GM18526 (cell line): ENCODE measurements at regions not wholly inside any gene's neighbourhood (a gene's known extent, or its start where the extent isn't known, plus 50 kb on each side); places are given as distances from the start of the nearest gene placed in this dataset.

Experiments used
- POLR2A ChIP-seq: IDR thresholded peaks from 3 replicates; pipeline ENCODE4 v1.6.1; 2011; ENCODE audit not compliant: insufficient read length; ENCODE audit errors: extremely low read depth

DNA sequence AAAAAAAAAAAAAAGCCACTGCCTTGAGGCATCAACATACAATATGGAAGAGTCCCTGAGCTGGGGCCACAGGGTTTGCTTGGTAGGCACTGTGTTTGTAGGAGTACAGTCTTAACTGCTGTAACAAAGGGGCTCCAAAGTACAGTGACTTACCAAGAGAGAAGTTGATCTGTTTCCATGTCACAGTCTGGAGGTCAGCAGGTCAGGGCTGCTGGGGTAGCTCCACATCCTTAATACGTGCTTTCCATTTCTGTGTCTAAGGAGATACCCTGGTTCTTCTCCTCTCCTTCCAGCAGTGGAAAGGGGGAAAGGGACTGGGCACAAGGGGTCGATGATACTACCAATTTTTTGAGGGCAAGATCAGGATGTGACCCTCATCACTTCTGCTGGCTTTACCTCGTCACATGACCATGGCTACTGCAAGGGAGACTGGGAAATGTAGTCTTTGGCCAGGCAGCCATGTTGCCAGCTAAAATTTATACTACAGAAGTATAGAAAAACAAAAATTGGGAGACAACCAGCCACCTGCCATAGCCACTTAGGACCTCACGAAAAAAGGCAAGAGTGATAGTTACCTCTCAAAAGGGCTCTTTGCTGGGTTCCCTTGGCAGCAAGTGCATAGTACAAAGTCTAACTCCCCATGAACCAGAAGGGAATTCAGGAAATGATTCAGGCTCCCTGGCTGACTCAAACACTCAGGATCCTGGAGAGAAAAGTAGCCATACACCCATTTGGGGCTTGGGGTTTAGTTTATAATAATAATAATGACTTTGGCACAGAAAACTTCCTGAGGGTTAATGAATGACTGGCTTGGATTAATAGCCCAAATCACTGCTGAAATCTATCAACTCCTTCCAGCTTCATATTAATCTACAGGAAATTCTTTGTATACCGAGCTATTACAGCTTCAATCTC lies 52.7 kb upstream of the ATP5PO start:
- TF ChIP-seq POLR2A = no peak

DNA sequence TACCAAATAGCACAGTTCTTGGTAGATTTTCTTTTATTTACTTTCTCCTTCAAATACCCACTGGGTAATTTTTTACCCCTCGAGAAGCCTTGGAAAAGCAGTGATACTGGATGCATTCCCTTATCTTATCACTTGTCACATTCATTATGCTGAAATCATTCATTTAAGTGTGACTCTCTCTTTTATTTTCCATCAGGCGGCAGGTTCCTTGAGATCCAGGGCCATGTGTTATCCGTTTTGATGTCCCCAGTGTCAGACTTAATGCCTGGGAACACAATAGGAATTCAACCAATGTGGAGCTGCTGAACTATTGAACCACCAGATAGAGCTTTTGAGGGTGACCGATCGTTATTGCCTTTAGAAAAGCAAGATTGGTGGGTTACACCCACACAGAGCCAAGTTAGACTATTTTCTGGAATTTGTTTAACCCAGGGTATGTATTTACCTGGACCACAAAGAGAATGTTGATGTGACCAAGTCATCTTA lies 51.5 kb upstream of the ATP5PO start:
- TF ChIP-seq POLR2A = no peak

DNA sequence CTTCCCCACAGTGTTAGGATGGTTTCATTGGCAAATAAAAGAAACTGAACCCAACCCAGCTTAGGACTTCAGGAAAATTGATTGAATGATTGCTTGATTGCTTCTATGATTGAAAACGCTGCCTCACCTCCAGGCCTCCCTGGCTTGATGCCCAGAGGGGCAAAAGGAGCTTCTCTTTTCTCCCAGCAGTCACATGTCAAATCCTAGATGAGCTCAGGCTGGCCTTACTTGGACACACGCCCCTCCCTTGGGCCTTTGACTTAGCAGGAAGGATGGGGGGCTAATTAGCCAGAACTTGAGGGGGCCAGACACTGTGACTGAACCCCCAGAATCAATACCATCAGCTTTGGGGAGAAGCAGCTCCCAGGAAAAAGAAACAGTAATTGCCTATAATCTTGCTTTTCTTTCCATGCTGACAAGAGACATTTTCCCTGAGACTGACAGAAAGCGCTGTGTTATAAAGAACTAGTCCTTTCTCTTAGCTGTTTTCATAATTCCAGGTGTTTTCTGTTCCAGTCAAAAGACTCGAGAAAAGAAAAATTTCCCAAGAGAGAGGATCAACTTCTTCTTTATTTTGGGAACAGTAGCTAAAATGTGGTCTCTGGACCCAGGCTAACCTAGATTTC lies 50.8 kb upstream of the ATP5PO start:
- no peak for TF ChIP-seq POLR2A
